GM12878 (cell line): ENCODE measurements at regions not wholly inside any gene's neighbourhood (a gene's known extent, or its start where the extent isn't known, plus 50 kb on each side); places are given as distances from the start of the nearest gene placed in this dataset.

Experiments used
- ATAC-seq: fragments of 200-7000 bp; cut with Tn5 transposase; 3 replicates; pipeline ENCODE4 v1.9.1; 2020; ENCODE audit warnings: mild to moderate bottlenecking, moderate library complexity
- BruUV-seq: library from RNA; stranded (reverse); fragments of 400-500 nt; replicated peaks from 2 replicates; lab custom pipeline; 2021; lab: Mats Ljungman, UMichigan
- CTCF ChIA-PET: fragments of 300-600 bp; sonication (Branson Sonifier 250); formaldehyde crosslinking; extraction: SDS; loops from one replicate; lab custom pipeline; 2021; ENCODE audit warnings: inconsistent platforms; lab: Yijun Ruan, JAX
- POLR2A ChIA-PET: fragments of 350-600 bp; formaldehyde crosslinking; extraction: SDS; loops from one replicate; lab custom pipeline; 2021; ENCODE audit warnings: inconsistent platforms; lab: Charles Lee
- RAD21 ChIA-PET: fragments of 300-600 bp; sonication (Branson Sonifier 250); formaldehyde crosslinking; loops from one replicate; lab custom pipeline; 2023; ENCODE audit warnings: antibody characterized with exemption; ENCODE audit not compliant: unreplicated experiment; lab: Charles Lee
- SMC1A ChIA-PET: fragments of 300-600 bp; sonication (Branson Sonifier 250); formaldehyde crosslinking; loops from one replicate; lab custom pipeline; 2023; ENCODE audit not compliant: unreplicated experiment, uncharacterized antibody; lab: Charles Lee
- DNase-seq: peaks from one replicate; pipeline ENCODE4 v3.0.0-alpha.2; 2011; ENCODE audit warnings: low read depth, low spot score
- FAIRE-seq: peaks from 3 replicates; lab custom pipeline; 2011; peaks lifted over from hg19 to GRCh38; lab: Jason Lieb, UNC
- H2AFZ ChIP-seq: 2 replicates; pipeline ENCODE4 v1.6.0; 2011; ENCODE audit warnings: low read depth, low read length, control low read depth; ENCODE audit not compliant: control insufficient read depth
- H3K27ac ChIP-seq: 2 replicates; pipeline ENCODE4 v1.5.1; 2011; ENCODE audit warnings: control low read depth; ENCODE audit not compliant: control insufficient read depth, insufficient read depth
- H3K27me3 ChIP-seq, 2 experiments: replicated peaks in 1 of 2; 2 replicates each; pipeline versions ENCODE4 v1.6.0 to v1.6.1; 2011; ENCODE audit warnings: low read length in 1 of 2; ENCODE audit not compliant: control insufficient read depth in 2 of 2, insufficient read depth in 2 of 2
- H3K36me3 ChIP-seq, 2 experiments: 2 replicates each; pipeline ENCODE4 v1.5.1; 2011; ENCODE audit warnings: low read length in 1 of 2; ENCODE audit not compliant: control insufficient read depth in 2 of 2, insufficient read depth in 2 of 2
- H3K4me1 ChIP-seq: 2 replicates; pipeline ENCODE4 v1.6.1; 2011; ENCODE audit warnings: mild to moderate bottlenecking, low read length, moderate library complexity, mixed read lengths; ENCODE audit not compliant: control insufficient read depth, insufficient read depth
- H3K4me2 ChIP-seq: 2 replicates; pipeline ENCODE4 v1.6.0; 2011; ENCODE audit warnings: control low read depth; ENCODE audit not compliant: control insufficient read depth, insufficient read depth
- H3K4me3 ChIP-seq: fragments of 200-600 bp; sonication (generic); 2 replicates; pipeline ENCODE4 v1.5.1; 2016
- H3K79me2 ChIP-seq: 2 replicates; pipeline ENCODE4 v1.6.0; 2011; ENCODE audit warnings: low read length; ENCODE audit not compliant: control insufficient read depth, insufficient read depth
- H3K9ac ChIP-seq: 2 replicates; pipeline ENCODE4 v1.8.0; 2011; ENCODE audit warnings: low read length, control low read depth, mixed read lengths; ENCODE audit not compliant: control insufficient read depth, insufficient read depth
- H3K9me3 ChIP-seq: replicated peaks from 3 replicates; pipeline ENCODE4 v1.5.1; 2011; ENCODE audit warnings: mild to moderate bottlenecking, low read length; ENCODE audit not compliant: control insufficient read depth, insufficient read depth
- H4K20me1 ChIP-seq: 2 replicates; pipeline ENCODE4 v1.6.0; 2011; ENCODE audit not compliant: control insufficient read depth, insufficient read depth
- BCL11A ChIP-seq: IDR thresholded peaks from 2 replicates; pipeline ENCODE4 v1.6.1; 2011; ENCODE audit warnings: low read depth, low read length
- BMI1 ChIP-seq: fragments of 450-650 bp; IDR thresholded peaks from 2 replicates; pipeline ENCODE4 v1.6.1; 2016; ENCODE audit warnings: mild to moderate bottlenecking, moderate library complexity, borderline replicate concordance
- CHD1 ChIP-seq: IDR thresholded peaks from 2 replicates; pipeline ENCODE4 v1.6.1; 2012; ENCODE audit warnings: low read depth, low read length, improper control_type of control experiment
- CREM ChIP-seq: IDR thresholded peaks from 2 replicates; pipeline ENCODE4 v1.6.1; 2014; ENCODE audit warnings: antibody characterized with exemption, low read depth
- EP300 ChIP-seq, 2 experiments: fragments of 150-350 bp in 1 of 2; IDR thresholded peaks; 2 replicates each; pipeline ENCODE4 v1.6.1; 2011 to 2012; ENCODE audit warnings: low read depth in 2 of 2, low read length in 2 of 2, borderline replicate concordance in 1 of 2, improper control_type of control experiment in 1 of 2, inconsistent platforms in 1 of 2; ENCODE audit not compliant: control insufficient read depth in 1 of 2
- ESRRA ChIP-seq: IDR thresholded peaks from 2 replicates; pipeline ENCODE4 v1.6.1; 2012; ENCODE audit warnings: mild to moderate bottlenecking, low read length, improper control_type of control experiment
- FOS ChIP-seq: IDR thresholded peaks from 3 replicates; pipeline ENCODE4 v1.6.1; 2011; ENCODE audit warnings: borderline replicate concordance; ENCODE audit not compliant: insufficient read length; ENCODE audit errors: extremely low read depth
- MEF2A ChIP-seq: IDR thresholded peaks from 2 replicates; pipeline ENCODE4 v1.6.1; 2011; ENCODE audit warnings: low read depth, mild to moderate bottlenecking, low read length, moderate library complexity; ENCODE audit not compliant: insufficient read depth
- MLLT1 ChIP-seq: fragments of 450-650 bp; IDR thresholded peaks from 2 replicates; pipeline ENCODE4 v1.6.1; 2016; ENCODE audit warnings: mild to moderate bottlenecking
- NKRF ChIP-seq: fragments of 450-650 bp; conservative IDR thresholded peaks from 2 replicates; pipeline ENCODE4 v1.6.1; 2017; ENCODE audit warnings: mild to moderate bottlenecking, moderate library complexity
- NRF1 ChIP-seq: conservative IDR thresholded peaks from 2 replicates; pipeline ENCODE4 v1.6.1; 2011; ENCODE audit warnings: mild to moderate bottlenecking, low read depth, low read length, improper control_type of control experiment
- PAX5 ChIP-seq: IDR thresholded peaks from 2 replicates; pipeline ENCODE4 v1.6.1; 2011; ENCODE audit warnings: low read depth, low read length, borderline replicate concordance
- PAX8 ChIP-seq: fragments of 450-650 bp; IDR thresholded peaks from 2 replicates; pipeline ENCODE4 v1.6.1; 2017; ENCODE audit warnings: mild to moderate bottlenecking, moderate library complexity
- RAD51 ChIP-seq: fragments of 450-650 bp; IDR thresholded peaks from 2 replicates; pipeline ENCODE4 v1.6.1; 2016; ENCODE audit warnings: moderate library complexity, mild to moderate bottlenecking, inconsistent platforms
- RFX5 ChIP-seq: IDR thresholded peaks from 2 replicates; pipeline ENCODE4 v1.6.1; 2011; ENCODE audit warnings: low read depth, low read length, improper control_type of control experiment
- TARDBP ChIP-seq: IDR thresholded peaks from 2 replicates; pipeline ENCODE4 v1.6.1; 2016; ENCODE audit warnings: borderline replicate concordance
- USF1 ChIP-seq: IDR thresholded peaks from 2 replicates; pipeline ENCODE4 v1.6.1; 2011; ENCODE audit warnings: borderline replicate concordance, low read depth, mild to moderate bottlenecking, moderate library complexity, mixed read lengths, low read length; ENCODE audit not compliant: insufficient read depth; ENCODE audit errors: extremely low read length
- YBX1 ChIP-seq: fragments of 450-650 bp; IDR thresholded peaks from 2 replicates; pipeline ENCODE4 v1.6.1; 2016; ENCODE audit warnings: antibody characterized with exemption
- ZNF622 ChIP-seq: fragments of 450-650 bp; IDR thresholded peaks from 2 replicates; pipeline ENCODE4 v1.6.1; 2017; ENCODE audit warnings: mild to moderate bottlenecking, inconsistent platforms
- ZSCAN29 ChIP-seq: fragments of 450-650 bp; IDR thresholded peaks from 2 replicates; pipeline ENCODE4 v1.6.1; 2017; ENCODE audit warnings: mild to moderate bottlenecking, moderate library complexity
- WGBS: methylation state at CpG from one replicate; pipeline ENCODE4 v1.1.6; 2016; ENCODE audit warnings: low lambda C conversion rate; ENCODE audit not compliant: insufficient replicate concordance, insufficient coverage; ENCODE audit errors: missing lambda C conversion rate; 5-methylcytosine and 5-hydroxymethylcytosine counted together
- in situ Hi-C: fragments of 300-500 bp; cut with MboI; formaldehyde crosslinking; loops from 9 replicates; pipeline ENCODE4 v1.14.3; 2018; ENCODE audit warnings: mixed read lengths
- intact Hi-C: fragments of 100-400 bp; cut with micrococcal nuclease; formaldehyde crosslinking; loops from one replicate; pipeline ENCODE4 v1.14.2; 2022; ENCODE audit not compliant: unreplicated experiment

GRCh38 chr10:65396997-65397396 lies 1528.8 kb upstream of the LRRTM3 start:
- Histone ChIP-seq H3K36me3 (no peaks in the 10 kb centered on the region), H4K20me1 (no peaks in the 10 kb centered on the region), H3K27ac (no peak overlapping the region), H2AFZ (no peak overlapping the region), H3K4me1 (no peaks in the 10 kb centered on the region), H3K9ac (no peak overlapping the region), H3K4me3 (no peak overlapping the region), H3K9me3 (no peaks in the 10 kb centered on the region), H3K79me2 (no peaks in the 10 kb centered on the region), H3K27me3 (no peaks in the 10 kb centered on the region), H3K4me2 (no peak overlapping the region)
- ChIA-PET SMC1A (no interaction called here), CTCF (no interaction called here), RAD21 (no interaction called here), POLR2A (no interaction called here)
- ATAC-seq (no peak), FAIRE-seq (no peak), DNase-seq (no peak)
- intact Hi-C loops (no loop called here), in situ Hi-C loops (no loop called here)
- TF ChIP-seq PAX8: no peak
- no peak for TF ChIP-seq BMI1
- no peak for TF ChIP-seq YBX1
- no peak for TF ChIP-seq PAX5
- TF ChIP-seq ZSCAN29: no peak
- no peak for TF ChIP-seq EP300 (IDR thresholded peaks at IDR 0.05; ENCODE audit: borderline replicate concordance in 1 of 2, control insufficient read depth in 1 of 2, low read depth in 2 of 2, low read length in 2 of 2)
- no peak for TF ChIP-seq USF1
- no peak for TF ChIP-seq NRF1
- no peak for TF ChIP-seq RAD51
- TF ChIP-seq TARDBP: no peak
- no peak for TF ChIP-seq MLLT1
- TF ChIP-seq RFX5: no peak
- TF ChIP-seq MEF2A: no peak
- TF ChIP-seq FOS: no peak
- TF ChIP-seq NKRF: no peak
- no peak for TF ChIP-seq CHD1
- no peak for TF ChIP-seq BCL11A
- TF ChIP-seq ESRRA: no peak
- no peak for TF ChIP-seq CREM
- TF ChIP-seq ZNF622: no peak
- no TSS peak for BruUV-seq
- WGBS: 49% methylated on average over 3 of the region's 3 CpGs
